ENCODE measurements at regions not wholly inside any gene's neighbourhood (a gene's known extent, or its start where the extent isn't known, plus 50 kb on each side); places are given as distances from the start of the nearest gene placed in this dataset.

DNA sequence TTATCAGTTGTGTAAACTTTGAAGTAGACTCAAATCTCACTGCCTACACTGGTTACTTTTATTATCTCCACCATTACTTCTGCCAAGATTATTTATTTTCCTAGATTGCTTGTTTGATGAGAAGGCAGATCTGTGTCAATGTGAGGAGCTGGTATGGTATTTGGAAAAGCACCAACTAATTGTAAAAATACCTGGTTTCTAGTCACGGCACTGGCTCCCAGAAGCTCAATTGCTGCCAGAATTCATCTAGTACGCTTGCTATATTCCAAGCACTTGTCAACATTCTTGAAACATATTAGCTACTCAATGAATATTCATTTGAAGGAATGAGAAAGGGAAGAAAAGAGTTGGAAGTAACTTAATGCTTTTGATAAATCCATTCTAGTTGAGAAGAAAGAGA lies 1376.8 kb upstream of the ADGRL3 start:
- TF ChIP-seq, protein P1, sequence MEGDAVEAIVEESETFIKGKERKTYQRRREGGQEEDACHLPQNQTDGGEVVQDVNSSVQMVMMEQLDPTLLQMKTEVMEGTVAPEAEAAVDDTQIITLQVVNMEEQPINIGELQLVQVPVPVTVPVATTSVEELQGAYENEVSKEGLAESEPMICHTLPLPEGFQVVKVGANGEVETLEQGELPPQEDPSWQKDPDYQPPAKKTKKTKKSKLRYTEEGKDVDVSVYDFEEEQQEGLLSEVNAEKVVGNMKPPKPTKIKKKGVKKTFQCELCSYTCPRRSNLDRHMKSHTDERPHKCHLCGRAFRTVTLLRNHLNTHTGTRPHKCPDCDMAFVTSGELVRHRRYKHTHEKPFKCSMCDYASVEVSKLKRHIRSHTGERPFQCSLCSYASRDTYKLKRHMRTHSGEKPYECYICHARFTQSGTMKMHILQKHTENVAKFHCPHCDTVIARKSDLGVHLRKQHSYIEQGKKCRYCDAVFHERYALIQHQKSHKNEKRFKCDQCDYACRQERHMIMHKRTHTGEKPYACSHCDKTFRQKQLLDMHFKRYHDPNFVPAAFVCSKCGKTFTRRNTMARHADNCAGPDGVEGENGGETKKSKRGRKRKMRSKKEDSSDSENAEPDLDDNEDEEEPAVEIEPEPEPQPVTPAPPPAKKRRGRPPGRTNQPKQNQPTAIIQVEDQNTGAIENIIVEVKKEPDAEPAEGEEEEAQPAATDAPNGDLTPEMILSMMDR (IDR thresholded peaks at IDR 0.05), result no peak
- TF ChIP-seq POLR2A (IDR thresholded peaks at IDR 0.05), result no peak

Measured in testis (tissue), 2 donors.